Brain microvascular endothelial cell (primary cell): ENCODE measurements at regions not wholly inside any gene's neighbourhood (a gene's known extent, or its start where the extent isn't known, plus 50 kb on each side); places are given as distances from the start of the nearest gene placed in this dataset.

ENCODE experiments used
- DNase-seq: peaks from one replicate; pipeline ENCODE4 v3.0.0-alpha.2; 2020
- H3K27ac ChIP-seq: fragments of 250-450 bp; sonication (Bioruptor Pico); 2 replicates; pipeline ENCODE4 v1.5.1; 2020; ENCODE audit warnings: mild to moderate bottlenecking, moderate library complexity
- H3K27me3 ChIP-seq: fragments of 250-450 bp; sonication (Bioruptor Pico); replicated peaks from 2 replicates; pipeline ENCODE4 v1.5.1; 2020; ENCODE audit warnings: mild to moderate bottlenecking
- H3K36me3 ChIP-seq: fragments of 250-450 bp; sonication (Bioruptor Pico); replicated peaks from 2 replicates; pipeline ENCODE4 v1.5.1; 2020; ENCODE audit warnings: mild to moderate bottlenecking
- H3K4me3 ChIP-seq: 2 replicates; pipeline ENCODE4 v1.5.1; 2011; ENCODE audit warnings: low read depth, mild to moderate bottlenecking, control low read depth, low read length, moderate library complexity
- CTCF ChIP-seq: IDR thresholded peaks from 2 replicates; pipeline ENCODE4 v1.5.1; 2011; ENCODE audit warnings: low read depth, mild to moderate bottlenecking, moderate library complexity, low read length, control low read depth, inconsistent platforms; ENCODE audit errors: missing control alignments
- in situ Hi-C: cut with HindIII; loops from 2 replicates; pipeline ENCODE4 v1.10.0; 2017; ENCODE audit warnings: low sequenced_read_pairs, low pct_ligation_motif_present

DNA sequence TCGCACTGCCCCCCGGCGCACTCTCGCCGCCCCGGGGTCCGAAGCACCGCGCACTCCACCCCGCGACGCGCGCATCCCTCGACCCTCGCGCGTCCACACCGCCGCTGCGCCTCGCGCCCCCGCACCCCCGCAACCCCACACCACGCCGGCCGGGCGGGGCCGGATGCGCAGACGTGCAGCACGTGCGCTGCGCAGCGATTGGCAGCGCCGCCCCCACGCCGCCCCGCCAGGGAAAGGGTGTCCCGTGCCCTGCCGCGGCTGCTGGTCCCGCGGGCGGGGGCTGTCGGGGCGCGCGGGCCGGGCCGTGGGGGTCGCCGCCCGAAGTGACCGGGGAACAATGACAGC, 53.7 kb upstream of the KDM7A start:
- no peak for DNase-seq
- Histone ChIP-seq H3K4me3 (peak overlapping the region; percentile 56), H3K27me3 (peaks cover 24% of the 10 kb centered on the region), H3K36me3 (no peaks in the 10 kb centered on the region), H3K27ac (no peak overlapping the region)
- TF ChIP-seq CTCF: no peak
- in situ Hi-C loops: no loop called here

- Histone ChIP-seq H3K4me3 (peak overlapping the region; percentile 17), H3K27ac (no peak overlapping the region), H3K27me3 (peaks cover 24% of the 10 kb centered on the region), H3K36me3 (no peaks in the 10 kb centered on the region)
- in situ Hi-C loops: no loop called here
- no peak for DNase-seq
- TF ChIP-seq CTCF: no peak
Measured at GRCh38 chr7:140229591-140230515, 53.1 kb upstream of the KDM7A start.

DNA sequence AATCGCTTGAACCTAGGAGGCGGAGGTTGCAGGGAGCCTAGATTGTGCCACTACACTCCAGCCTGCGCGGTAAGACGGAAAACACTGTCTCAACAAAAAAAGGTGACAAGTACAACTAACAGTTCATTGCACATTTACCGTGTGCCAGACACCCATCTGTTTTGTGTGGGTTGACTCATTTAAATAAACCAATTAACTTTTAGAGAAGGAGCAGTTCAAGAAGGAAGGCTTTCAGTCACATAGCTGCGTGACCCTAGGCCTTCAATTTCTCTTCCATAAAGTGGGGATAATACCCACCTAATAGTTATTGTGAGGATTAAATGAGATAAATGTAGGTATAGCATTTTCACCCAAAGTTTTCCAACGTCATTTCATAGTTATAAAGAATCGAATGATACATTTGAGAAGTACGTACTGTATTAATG, 52.3 kb upstream of the KDM7A start:
- in situ Hi-C loops: no loop called here
- DNase-seq: no peak
- H3K4me3 ChIP-seq: no peak overlapping the region
- no peak for TF ChIP-seq CTCF
- H3K27me3 ChIP-seq: peaks cover 24% of the 10 kb centered on the region
- no peak overlapping the region for H3K27ac ChIP-seq
- no peaks in the 10 kb centered on the region for H3K36me3 ChIP-seq
